NB4 (cell line): ENCODE measurements at regions not wholly inside any gene's neighbourhood (a gene's known extent, or its start where the extent isn't known, plus 50 kb on each side); places are given as distances from the start of the nearest gene placed in this dataset.

ENCODE experiments used
- CTCF ChIP-seq: IDR thresholded peaks from one replicate; pipeline ENCODE4 v1.5.1; 2012; ENCODE audit warnings: low read depth, low read length
- MYC ChIP-seq: IDR thresholded peaks from 2 replicates; pipeline ENCODE4 v1.6.1; 2011; ENCODE audit warnings: low read depth, low read length

- TF ChIP-seq CTCF = no peak
- no peak for TF ChIP-seq MYC
Measured at GRCh38 chr5:3736466-3736865, 140.8 kb downstream of the IRX1 start.
